HEK293T (cell line): ENCODE measurements at regions not wholly inside any gene's neighbourhood (a gene's known extent, or its start where the extent isn't known, plus 50 kb on each side); places are given as distances from the start of the nearest gene placed in this dataset.
A peak's percentile ranks its signal among the peaks of the same experiment; 100 is the strongest.

Experiments
- CTCF ChIA-PET: fragments of 350-600 bp; formaldehyde crosslinking; extraction: SDS; loops from one replicate; lab custom pipeline; 2021; ENCODE audit warnings: antibody characterized with exemption, inconsistent platforms; lab: Yijun Ruan, JAX
- POLR2A ChIA-PET: fragments of 350-600 bp; formaldehyde crosslinking; extraction: SDS; loops from one replicate; lab custom pipeline; 2020; ENCODE audit warnings: antibody characterized with exemption, inconsistent platforms; lab: Yijun Ruan, JAX
- DNase-seq: peaks from one replicate; pipeline ENCODE4 v3.0.0; 2012; ENCODE audit warnings: mixed read lengths; ENCODE audit errors: extremely low spot score
- ARNT ChIP-seq: fragments of 450-650 bp; IDR thresholded peaks from 2 replicates; pipeline ENCODE4 v1.6.1; 2017; ENCODE audit warnings: mild to moderate bottlenecking
- BHLHE40 ChIP-seq: fragments of 450-650 bp; IDR thresholded peaks from 2 replicates; pipeline ENCODE4 v1.6.1; 2016; ENCODE audit warnings: mild to moderate bottlenecking, moderate library complexity, borderline replicate concordance
- CTBP1 ChIP-seq: fragments of 450-650 bp; IDR thresholded peaks from 2 replicates; pipeline ENCODE4 v1.6.1; 2016; ENCODE audit warnings: borderline replicate concordance
- ELF4 ChIP-seq: fragments of 450-650 bp; IDR thresholded peaks from 2 replicates; pipeline ENCODE4 v1.6.1; 2017; ENCODE audit warnings: antibody characterized with exemption
- FOXA1 ChIP-seq: fragments of 450-650 bp; IDR thresholded peaks from 2 replicates; pipeline ENCODE4 v1.6.1; 2016; ENCODE audit warnings: mild to moderate bottlenecking
- FOXK2 ChIP-seq: fragments of 450-650 bp; IDR thresholded peaks from 2 replicates; pipeline ENCODE4 v1.6.1; 2016; ENCODE audit warnings: mild to moderate bottlenecking
- FOXM1 ChIP-seq: fragments of 450-650 bp; IDR thresholded peaks from 2 replicates; pipeline ENCODE4 v1.6.1; 2017; ENCODE audit warnings: mild to moderate bottlenecking, borderline replicate concordance
- HDGF ChIP-seq: fragments of 450-650 bp; IDR thresholded peaks from 2 replicates; pipeline ENCODE4 v1.6.1; 2017; ENCODE audit warnings: antibody characterized with exemption, borderline replicate concordance
- L3MBTL2 ChIP-seq: fragments of 450-650 bp; conservative IDR thresholded peaks from 2 replicates; pipeline ENCODE4 v1.6.1; 2016; ENCODE audit warnings: mild to moderate bottlenecking
- LEF1 ChIP-seq: fragments of 450-650 bp; IDR thresholded peaks from 2 replicates; pipeline ENCODE4 v1.6.1; 2017; ENCODE audit warnings: mild to moderate bottlenecking, borderline replicate concordance
- NFRKB ChIP-seq: fragments of 450-650 bp; IDR thresholded peaks from 2 replicates; pipeline ENCODE4 v1.6.1; 2016; ENCODE audit warnings: mild to moderate bottlenecking, moderate library complexity
- PKNOX1 ChIP-seq: fragments of 450-650 bp; IDR thresholded peaks from 2 replicates; pipeline ENCODE4 v1.6.1; 2016
- SP1 ChIP-seq: fragments of 450-650 bp; IDR thresholded peaks from 2 replicates; pipeline ENCODE4 v1.6.1; 2017
- SUZ12 ChIP-seq: fragments of 450-650 bp; IDR thresholded peaks from 2 replicates; pipeline ENCODE4 v1.6.1; 2016; ENCODE audit warnings: mild to moderate bottlenecking
- TARDBP ChIP-seq: fragments of 450-650 bp; IDR thresholded peaks from 2 replicates; pipeline ENCODE4 v1.6.1; 2016
- ZNF384 ChIP-seq: fragments of 450-650 bp; IDR thresholded peaks from 2 replicates; pipeline ENCODE4 v1.6.1; 2016

GRCh38 chr1:233520261-233521191 lies 93.4 kb upstream of the KCNK1 start:
- no peak for DNase-seq
- POLR2A ChIA-PET, result no interaction called here
- TF ChIP-seq ELF4, result no peak
- TF ChIP-seq CTBP1, result no peak
- CTCF ChIA-PET, result no interaction called here

GRCh38 chr1:233523047-233523446 lies 90.9 kb upstream of the KCNK1 start:
- ChIA-PET POLR2A (no interaction called here), CTCF (no interaction called here)
- TF ChIP-seq FOXA1, result no peak
- TF ChIP-seq FOXK2, result no peak
- TF ChIP-seq FOXM1, result no peak
- no peak for TF ChIP-seq ZNF384
- TF ChIP-seq L3MBTL2, result no peak
- TF ChIP-seq HDGF, result no peak
- TF ChIP-seq CTBP1, result no peak
- TF ChIP-seq NFRKB, result no peak
- no peak for TF ChIP-seq LEF1
- no peak for TF ChIP-seq ARNT
- TF ChIP-seq SP1, result no peak
- no peak for TF ChIP-seq TARDBP
- TF ChIP-seq ELF4, result no peak
- no peak for DNase-seq

DNA sequence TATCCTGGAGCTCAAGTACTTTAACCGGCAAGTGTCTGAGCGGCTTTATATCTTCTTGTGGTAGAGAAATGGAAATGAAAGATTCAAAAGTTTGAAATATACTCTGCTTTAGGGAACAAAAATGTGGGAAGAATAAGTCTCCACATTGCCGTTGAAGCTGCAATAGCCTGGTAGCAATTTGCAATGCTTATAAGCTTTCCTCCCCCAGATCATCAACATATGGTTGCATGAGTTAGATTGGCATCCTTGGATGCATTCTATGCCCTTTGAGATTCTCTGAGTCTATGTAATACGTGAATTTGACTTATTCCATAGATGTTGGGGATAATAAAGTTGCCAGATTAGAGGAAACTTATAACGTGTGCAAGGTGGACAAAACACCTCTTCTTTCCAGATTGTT lies 86.1 kb upstream of the KCNK1 start:
- no peak for TF ChIP-seq ARNT
- no peak for TF ChIP-seq SUZ12
- TF ChIP-seq FOXA1, result no peak
- no peak for TF ChIP-seq FOXK2
- TF ChIP-seq FOXM1, result no peak
- TF ChIP-seq NFRKB, result no peak
- TF ChIP-seq TARDBP, result no peak
- TF ChIP-seq SP1, result no peak
- no peak for TF ChIP-seq L3MBTL2
- no peak for TF ChIP-seq BHLHE40
- TF ChIP-seq ELF4, result no peak
- TF ChIP-seq CTBP1, result no peak
- no peak for TF ChIP-seq ZNF384
- no peak for TF ChIP-seq HDGF
- no peak for TF ChIP-seq LEF1
- no peak for TF ChIP-seq PKNOX1
- ChIA-PET POLR2A (no interaction called here), CTCF (interaction anchor here (1.8 kb wide), 1 partner anchor 10 kb away, joined by 7 read pairs; no protein-coding TSS in a partner anchor)
- no peak for DNase-seq

DNA sequence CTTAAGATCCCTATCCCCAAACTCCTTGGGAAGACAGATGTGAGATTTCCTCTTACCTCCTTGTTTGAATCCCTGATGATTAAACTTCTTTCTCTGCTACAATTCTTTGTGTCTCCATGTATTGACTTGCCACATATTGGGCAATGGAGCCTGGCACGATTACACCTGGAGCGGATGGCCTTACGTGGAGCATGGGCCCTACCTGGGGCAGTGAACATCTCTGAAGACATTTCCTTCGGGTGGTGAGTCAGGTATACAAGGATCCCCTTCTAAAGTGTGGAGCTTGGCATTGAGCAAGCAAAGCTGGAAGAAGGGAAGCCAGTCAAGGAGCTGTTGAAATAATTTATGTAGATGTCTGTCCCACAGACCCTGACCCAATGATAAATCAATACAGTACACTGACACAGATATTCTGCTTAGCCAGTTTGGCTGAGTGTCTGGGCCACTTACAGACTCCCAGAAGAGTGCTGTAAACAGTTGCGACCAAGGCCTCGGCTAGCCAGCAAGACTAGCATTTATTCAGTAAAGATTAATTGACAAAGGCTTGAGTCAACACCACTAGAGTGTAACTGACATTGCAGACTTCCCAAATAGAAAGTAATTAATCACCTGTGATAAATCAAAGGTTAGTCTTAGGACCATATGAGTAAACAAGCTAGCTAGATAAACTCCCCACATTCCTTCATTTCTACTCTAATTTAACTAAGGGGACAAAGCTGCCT lies 83.1 kb upstream of the KCNK1 start:
- POLR2A ChIA-PET, result no interaction called here
- DNase-seq, result no peak
- TF ChIP-seq FOXK2 (no peak), NFRKB (no peak), ELF4 (no peak)
- CTCF ChIA-PET, result no interaction called here

DNA sequence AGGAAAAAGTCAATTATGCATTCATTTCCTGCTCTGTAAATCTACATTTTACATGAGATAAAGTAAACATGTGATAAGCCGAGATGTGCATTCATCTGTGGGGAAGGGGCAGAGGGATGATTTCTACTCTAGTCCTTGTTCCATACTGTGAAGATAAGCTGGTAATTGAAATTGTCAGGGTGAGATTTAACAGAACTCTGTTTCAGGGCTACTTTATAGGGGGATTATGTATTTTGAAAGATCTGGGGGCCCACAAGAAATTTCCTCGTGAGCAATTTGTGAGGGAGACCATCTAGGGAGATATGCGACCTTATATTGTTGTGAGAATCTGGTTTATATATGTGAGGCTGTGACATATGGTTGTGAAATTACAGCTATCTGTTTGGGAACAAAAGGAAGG lies 73.1 kb upstream of the KCNK1 start:
- no peak for DNase-seq
- CTCF ChIA-PET, result no interaction called here
- TF ChIP-seq FOXK2 (no peak), NFRKB (no peak), CTBP1 (no peak), ELF4 (no peak), BHLHE40 (no peak)
- POLR2A ChIA-PET, result no interaction called here

DNA sequence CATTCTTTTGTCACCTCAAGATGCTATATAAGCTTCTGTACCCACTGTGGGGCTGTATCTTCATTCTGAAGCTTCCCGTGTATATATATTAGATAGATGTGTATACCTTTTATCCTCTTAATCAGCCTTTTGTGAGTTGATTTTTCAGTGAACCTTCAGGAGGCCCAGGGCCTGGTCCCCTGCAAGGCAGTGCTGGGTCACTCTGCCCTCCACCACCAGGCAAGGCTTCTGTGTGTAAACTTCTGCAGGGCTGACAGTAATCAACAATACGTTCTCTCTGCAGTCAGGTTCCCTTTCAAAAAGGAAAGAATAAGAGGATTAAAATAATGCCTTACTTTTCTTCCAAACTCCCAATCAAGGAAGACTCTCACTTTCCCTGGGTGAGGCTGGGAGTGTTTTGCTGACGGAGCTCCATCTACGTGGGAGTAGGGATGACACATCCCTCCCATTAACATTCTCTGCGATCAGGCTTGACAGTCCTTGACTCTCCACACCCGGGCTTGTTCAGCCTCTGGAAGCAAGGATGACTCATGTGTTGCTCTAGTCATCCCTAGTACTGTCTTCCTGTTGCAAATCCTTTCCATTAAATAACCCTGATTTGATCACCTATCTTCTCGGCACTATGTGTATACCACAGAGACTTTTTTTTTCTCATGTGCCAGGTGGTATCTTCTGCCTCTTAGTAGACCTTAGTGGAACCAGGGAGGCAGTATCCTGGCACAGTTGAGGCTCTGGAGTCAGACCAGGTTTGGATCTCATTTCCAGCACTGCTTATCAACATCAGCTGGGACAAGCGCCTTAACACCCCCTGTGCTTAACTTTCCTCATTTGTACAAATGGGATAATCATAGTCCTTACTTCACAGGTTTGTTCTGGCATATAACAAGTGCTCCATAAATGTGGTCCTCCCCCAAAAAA lies 70.3 kb upstream of the KCNK1 start:
- ChIA-PET POLR2A (no interaction called here), CTCF (no interaction called here)

More for the DNA sequence above, 70.3 kb upstream of the KCNK1 start:
- peak; percentile 33 for DNase-seq
- TF ChIP-seq FOXK2, result no peak
- TF ChIP-seq BHLHE40, result no peak
- no peak for TF ChIP-seq ARNT
- TF ChIP-seq SP1, result no peak
- TF ChIP-seq HDGF, result no peak
- no peak for TF ChIP-seq ZNF384
- TF ChIP-seq FOXM1, result no peak
- TF ChIP-seq PKNOX1, result no peak
- TF ChIP-seq CTBP1, result no peak
- TF ChIP-seq SUZ12, result no peak
- no peak for TF ChIP-seq TARDBP
